Stimulated activated CD8-positive, alpha-beta memory T cell treated with anti-CD3 and anti-CD28 coated beads, Interleukin-15, amount 100 ng/mL, for 1 hour (primary cell): ENCODE measurements at regions not wholly inside any gene's neighbourhood (a gene's known extent, or its start where the extent isn't known, plus 50 kb on each side); places are given as distances from the start of the nearest gene placed in this dataset.

ENCODE experiments used
- DNase-seq: peaks from one replicate; pipeline ENCODE4 v3.0.0-alpha.2; 2020; ENCODE audit warnings: low read depth

GRCh38 chr4:111664308-111664945, 480.8 kb upstream of the FAM241A start:
- DNase-seq: no peak

- no peak for DNase-seq
Measured at GRCh38 chr4:111666826-111667360, 478.4 kb upstream of the FAM241A start.

GRCh38 chr4:111671756-111672155, 473.5 kb upstream of the FAM241A start:
- no peak for DNase-seq

- no peak for DNase-seq
Measured at GRCh38 chr4:111675746-111676145, 469.5 kb upstream of the FAM241A start.

GRCh38 chr4:111676533-111676932, 468.7 kb upstream of the FAM241A start:
- no peak for DNase-seq

DNA sequence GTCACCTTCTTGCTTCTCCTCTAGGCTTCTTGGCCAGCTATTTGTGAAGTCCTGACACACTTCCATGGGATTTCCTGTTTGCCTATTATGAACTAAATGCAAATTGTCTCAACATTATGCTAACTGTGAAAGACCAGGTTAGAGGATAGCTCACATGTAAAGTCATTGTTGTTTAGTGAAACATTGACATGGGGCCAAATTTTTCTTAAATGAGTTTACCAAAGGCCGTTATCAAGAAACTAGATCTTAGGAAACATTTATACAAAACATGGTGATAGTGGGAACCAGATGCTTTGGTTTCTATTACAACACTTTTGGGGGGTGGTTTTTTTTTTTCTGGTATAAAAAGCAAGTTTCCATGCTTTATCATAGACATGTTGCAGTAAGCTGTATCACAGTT, 466.8 kb upstream of the FAM241A start:
- DNase-seq: no peak

DNA sequence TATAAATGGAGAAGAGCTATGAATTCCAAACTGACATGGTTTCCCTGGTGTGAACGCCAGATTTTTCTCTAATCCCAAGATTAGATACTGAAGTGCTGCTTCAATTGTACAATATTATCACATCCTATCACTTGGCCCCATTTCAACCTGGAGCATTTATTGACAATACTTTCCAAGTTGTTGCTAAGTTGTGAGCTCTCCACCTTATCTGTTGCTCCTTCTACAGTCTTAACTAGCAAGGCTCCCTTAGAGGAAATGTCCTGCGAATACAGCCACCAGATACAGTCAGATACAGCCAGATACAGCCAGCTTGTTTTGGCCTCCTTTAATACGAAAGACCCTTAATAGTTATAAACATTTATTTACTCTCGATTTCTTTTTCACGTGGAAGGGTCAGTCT, 466.3 kb upstream of the FAM241A start:
- no peak for DNase-seq

DNA sequence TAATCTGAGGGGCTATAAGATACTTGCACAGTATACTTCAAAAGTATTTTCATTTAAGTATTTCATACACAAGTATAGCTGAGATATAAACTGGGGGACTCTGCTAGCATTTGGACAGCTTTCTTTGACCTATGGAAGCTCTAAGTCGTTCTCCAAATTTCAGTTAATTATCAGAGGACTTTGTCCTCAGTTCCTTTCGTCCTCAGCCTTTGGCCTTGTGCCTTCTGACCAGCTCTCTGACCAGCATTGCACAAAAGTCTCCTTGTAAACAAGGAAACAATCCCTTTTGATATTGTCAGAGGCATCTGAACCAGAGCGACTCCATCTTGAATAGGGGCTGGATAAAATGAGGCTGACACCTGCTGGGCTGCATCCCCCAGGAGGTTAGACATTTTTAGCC, 464.0 kb upstream of the FAM241A start:
- DNase-seq: no peak

DNA sequence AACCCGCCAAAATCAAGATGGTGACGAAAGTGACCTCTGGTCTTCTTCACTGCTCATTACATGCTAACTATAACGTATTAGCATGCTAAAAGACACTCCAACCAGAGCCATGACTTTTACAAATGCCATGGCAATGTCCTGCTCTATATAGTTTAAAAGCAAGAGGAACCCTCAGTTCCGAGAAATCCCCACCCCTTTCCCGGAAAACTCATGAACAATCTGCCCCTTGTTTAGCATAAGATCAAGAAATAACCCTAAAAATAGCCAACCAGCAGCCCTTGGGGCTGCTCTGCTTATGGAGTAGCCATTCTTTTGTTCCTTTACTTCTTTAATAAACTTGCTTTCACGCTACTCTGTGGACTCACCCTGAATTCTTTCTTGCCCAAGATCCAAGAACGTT, 463.5 kb upstream of the FAM241A start:
- no peak for DNase-seq

- DNase-seq: no peak
Measured at GRCh38 chr4:111685205-111685604, 460.0 kb upstream of the FAM241A start.

GRCh38 chr4:111689214-111689613, 456.0 kb upstream of the FAM241A start:
- no peak for DNase-seq

DNA sequence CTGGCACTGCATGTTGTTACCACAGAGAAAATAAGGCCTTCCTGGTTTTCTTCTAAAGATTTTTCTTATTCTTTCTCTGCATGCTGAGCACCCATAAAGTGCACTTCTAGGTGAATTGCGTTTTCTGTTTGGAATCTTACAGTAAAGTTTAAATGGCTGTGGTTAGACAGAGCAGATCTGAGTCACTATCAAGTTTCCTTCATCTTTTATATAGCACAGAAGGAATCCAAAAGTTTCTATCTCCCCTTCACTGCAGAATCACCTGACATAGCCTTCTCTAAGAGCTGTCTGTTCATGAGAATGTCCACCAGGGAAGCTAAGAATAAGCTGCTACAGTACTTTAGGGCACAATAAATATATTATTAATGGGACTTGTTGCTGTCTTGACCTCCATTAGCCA, 455.5 kb upstream of the FAM241A start:
- DNase-seq: no peak

DNA sequence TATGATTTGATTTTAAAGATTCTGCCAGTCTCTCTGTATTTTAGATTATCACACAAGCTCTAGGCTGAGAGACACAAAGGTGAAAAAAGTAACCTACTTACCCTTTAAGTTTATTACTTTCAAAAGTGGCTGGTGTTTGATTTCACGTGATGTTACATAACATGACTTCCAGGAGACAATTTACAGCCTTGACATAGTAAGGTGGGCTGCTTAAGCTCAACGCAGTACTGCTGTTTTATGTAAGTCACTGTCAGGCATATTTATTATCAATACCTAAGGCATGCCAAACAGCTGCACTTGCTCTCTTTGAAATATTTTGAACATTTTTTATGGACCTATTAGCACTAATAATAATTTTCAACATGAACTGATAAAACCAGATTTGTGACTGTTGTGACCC, 451.5 kb upstream of the FAM241A start:
- no peak for DNase-seq

- DNase-seq: no peak
Measured at GRCh38 chr4:111695677-111696076, 449.6 kb upstream of the FAM241A start.

DNA sequence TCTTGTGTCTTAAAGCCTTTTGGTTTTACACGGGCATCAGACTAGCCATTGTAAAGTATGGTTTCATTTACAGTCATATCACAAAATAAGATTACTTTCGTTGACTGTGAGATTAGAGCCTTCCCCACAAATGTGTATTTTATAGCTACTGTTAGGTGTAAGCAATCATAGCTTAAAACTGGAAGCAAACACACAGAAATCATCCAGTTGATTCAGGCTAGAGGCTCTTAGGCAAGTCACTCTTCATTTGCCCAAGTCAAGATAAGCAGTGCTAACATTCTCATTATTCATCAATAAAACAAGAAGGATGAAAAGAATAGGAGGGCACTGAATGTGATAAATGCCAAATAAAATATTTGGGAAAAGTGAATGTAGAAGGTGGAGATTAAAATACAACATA, 448.7 kb upstream of the FAM241A start:
- DNase-seq: no peak

- DNase-seq: no peak
Measured at GRCh38 chr4:111697176-111697942, 447.9 kb upstream of the FAM241A start.

GRCh38 chr4:111698361-111698760, 446.9 kb upstream of the FAM241A start:
- DNase-seq: no peak

- no peak for DNase-seq
Measured at GRCh38 chr4:111699165-111699564, 446.1 kb upstream of the FAM241A start.

DNA sequence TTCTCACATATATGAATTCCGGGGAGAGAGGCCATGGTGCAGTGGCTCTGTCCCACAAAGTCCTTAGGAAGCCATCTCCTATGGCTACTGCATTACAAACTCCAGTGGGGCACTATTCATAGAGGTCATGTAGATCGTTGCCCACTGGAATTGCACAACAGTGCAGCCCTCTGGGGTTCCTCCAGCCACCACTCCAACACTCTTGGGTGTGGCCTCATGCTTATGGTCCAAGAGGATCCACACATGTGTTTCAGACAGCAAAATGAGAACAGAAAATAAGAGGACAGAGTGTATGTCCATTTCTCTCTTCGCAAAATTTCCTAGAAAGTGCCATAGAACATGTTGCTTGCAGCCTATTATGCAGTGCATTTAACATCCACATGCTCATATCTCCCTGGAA, 444.2 kb upstream of the FAM241A start:
- no peak for DNase-seq

- DNase-seq: no peak
Measured at GRCh38 chr4:111707491-111707890, 437.8 kb upstream of the FAM241A start.

DNA sequence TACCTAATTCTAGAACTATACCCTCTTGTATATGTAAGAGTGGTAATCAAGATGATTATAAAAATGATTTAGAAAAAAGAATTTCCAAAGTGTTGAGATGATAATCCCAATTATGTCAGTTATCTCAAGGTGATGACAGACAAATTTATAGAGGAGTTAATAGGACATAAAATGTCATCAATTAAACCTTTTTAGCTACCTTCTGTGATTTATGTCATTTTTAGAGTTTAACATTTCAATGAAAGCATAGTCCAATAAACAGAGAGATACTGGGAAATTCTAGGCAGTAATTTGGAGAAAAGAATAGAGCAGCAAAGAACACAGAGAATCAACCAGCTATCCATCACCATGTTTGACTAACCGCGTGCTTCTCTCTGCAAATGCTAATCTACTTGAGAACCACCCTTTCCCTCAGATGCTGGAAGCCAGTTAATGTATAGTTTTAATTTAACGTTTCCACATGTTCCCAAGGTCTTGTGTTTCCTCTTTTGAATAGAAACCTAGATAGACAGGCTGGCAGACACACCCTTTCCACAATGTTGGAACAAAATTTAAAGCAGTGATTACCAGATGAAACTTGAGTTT, 433.1 kb upstream of the FAM241A start:
- no peak for DNase-seq

DNA sequence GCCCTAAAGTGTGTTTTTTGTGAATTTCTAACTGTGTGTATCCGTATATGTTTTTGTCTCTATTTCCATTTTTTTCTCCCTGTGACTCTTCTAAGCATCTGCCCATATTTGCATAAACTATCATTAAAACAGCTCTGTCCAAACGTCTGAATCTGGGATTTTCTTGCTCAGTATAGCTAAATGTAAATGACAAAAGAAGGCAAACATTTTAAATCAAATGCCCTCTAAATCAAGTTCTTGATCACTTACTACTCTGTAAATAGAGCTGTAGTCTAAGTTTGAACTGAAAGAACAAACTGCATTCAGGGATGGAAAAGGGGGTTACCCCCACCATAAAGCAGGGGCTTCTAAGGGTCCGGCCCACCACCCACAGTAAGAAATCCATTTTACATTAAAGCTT, 432.0 kb upstream of the FAM241A start:
- no peak for DNase-seq

GRCh38 chr4:111717921-111718320, 427.3 kb upstream of the FAM241A start:
- no peak for DNase-seq
